ENCODE measurements at regions not wholly inside any gene's neighbourhood (a gene's known extent, or its start where the extent isn't known, plus 50 kb on each side); places are given as distances from the start of the nearest gene placed in this dataset.

- TF ChIP-seq EZH2 (IDR thresholded peaks at IDR 0.05; ENCODE audit: low read length, missing control alignments): no peak
- TF ChIP-seq CTCF (conservative IDR thresholded peaks at IDR 0.05 in 1 of 2, IDR thresholded peaks at IDR 0.05 in 1 of 2; ENCODE audit: low read depth in 1 of 2, low read length in 2 of 2): no peak
- Histone ChIP-seq H2AFZ (ENCODE audit: low read length) (no peak overlapping the region), H3K4me2 (ENCODE audit: extremely low read depth, insufficient read depth, low read length) (no peak overlapping the region), H4K20me1 (ENCODE audit: control insufficient read depth, extremely low read depth, insufficient read depth, low read length) (no peaks in the 10 kb centered on the region), H3K9ac (ENCODE audit: insufficient read depth, low read length) (no peak overlapping the region), H3K27me3 (ENCODE audit: control insufficient read depth, insufficient read depth, low read length) (no peaks in the 10 kb centered on the region), H3K4me3 (replicated peaks in 1 of 4; ENCODE audit: control extremely low read depth in 1 of 4, insufficient read depth in 1 of 4, low read depth in 3 of 4, low read length in 4 of 4) (no peak overlapping the region), H3K27ac (ENCODE audit: insufficient read depth, low read length) (no peak overlapping the region), H3K4me1 (ENCODE audit: control insufficient read depth, extremely low read depth, insufficient read depth, low read length) (no peaks in the 10 kb centered on the region), H3K36me3 (ENCODE audit: control insufficient read depth, insufficient read depth, low read length) (no peaks in the 10 kb centered on the region), H3K79me2 (ENCODE audit: control insufficient read depth, insufficient read depth, low read length) (no peaks in the 10 kb centered on the region), H3K9me3 (ENCODE audit: control insufficient read depth, insufficient read depth, low read depth, low read length) (no peaks in the 10 kb centered on the region)
- DNase-seq (ENCODE audit: low read depth in 2 of 2): no peak
Measured at GRCh38 chr2:76314271-76315020, 603.7 kb upstream of the GCFC2 start.

- H3K27me3 ChIP-seq (ENCODE audit: control insufficient read depth, insufficient read depth, low read length): no peaks in the 10 kb centered on the region
- no peaks in the 10 kb centered on the region for H3K36me3 ChIP-seq (ENCODE audit: control insufficient read depth, insufficient read depth, low read length)
- H2AFZ ChIP-seq (ENCODE audit: low read length): no peak overlapping the region
- no peak overlapping the region for H3K4me2 ChIP-seq (ENCODE audit: extremely low read depth, insufficient read depth, low read length)
- TF ChIP-seq CTCF (conservative IDR thresholded peaks at IDR 0.05 in 1 of 2, IDR thresholded peaks at IDR 0.05 in 1 of 2; ENCODE audit: low read depth in 1 of 2, low read length in 2 of 2): no peak
- no peak for TF ChIP-seq EZH2 (IDR thresholded peaks at IDR 0.05; ENCODE audit: low read length, missing control alignments)
- no peak overlapping the region for H3K4me3 ChIP-seq (replicated peaks in 1 of 4; ENCODE audit: control extremely low read depth in 1 of 4, insufficient read depth in 1 of 4, low read depth in 3 of 4, low read length in 4 of 4)
- DNase-seq (ENCODE audit: low read depth in 2 of 2): no peak
- no peaks in the 10 kb centered on the region for H4K20me1 ChIP-seq (ENCODE audit: control insufficient read depth, extremely low read depth, insufficient read depth, low read length)
- H3K4me1 ChIP-seq (ENCODE audit: control insufficient read depth, extremely low read depth, insufficient read depth, low read length): no peaks in the 10 kb centered on the region
- H3K27ac ChIP-seq (ENCODE audit: insufficient read depth, low read length): no peak overlapping the region
- no peak overlapping the region for H3K9ac ChIP-seq (ENCODE audit: insufficient read depth, low read length)
- H3K9me3 ChIP-seq (ENCODE audit: control insufficient read depth, insufficient read depth, low read depth, low read length): no peaks in the 10 kb centered on the region
- no peaks in the 10 kb centered on the region for H3K79me2 ChIP-seq (ENCODE audit: control insufficient read depth, insufficient read depth, low read length)
Measured at GRCh38 chr2:76312236-76312635, 601.5 kb upstream of the GCFC2 start.

DNA sequence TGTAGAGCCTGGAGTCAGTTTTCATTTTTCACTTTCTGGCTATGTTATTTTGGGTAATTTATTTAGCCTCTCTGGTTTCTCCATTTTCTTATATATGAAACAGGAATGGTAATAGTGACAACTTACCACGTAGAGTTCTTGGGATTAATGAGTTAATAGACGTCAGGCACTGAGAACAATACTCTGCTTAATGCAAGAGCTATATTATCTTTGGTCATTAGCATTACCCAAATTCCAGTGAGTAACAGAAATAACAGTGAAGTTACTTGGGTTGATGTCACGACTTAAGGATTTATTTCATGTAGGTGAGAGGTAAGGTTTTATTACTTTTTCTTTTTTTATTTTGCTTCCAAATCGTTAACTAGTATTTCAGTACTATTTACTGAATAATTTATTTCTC, 601.0 kb upstream of the GCFC2 start:
- Histone ChIP-seq H3K4me2 (ENCODE audit: extremely low read depth, insufficient read depth, low read length) (no peak overlapping the region), H2AFZ (ENCODE audit: low read length) (no peak overlapping the region), H3K9ac (ENCODE audit: insufficient read depth, low read length) (no peak overlapping the region), H3K9me3 (ENCODE audit: control insufficient read depth, insufficient read depth, low read depth, low read length) (no peaks in the 10 kb centered on the region), H3K36me3 (ENCODE audit: control insufficient read depth, insufficient read depth, low read length) (no peaks in the 10 kb centered on the region), H3K27me3 (ENCODE audit: control insufficient read depth, insufficient read depth, low read length) (no peaks in the 10 kb centered on the region), H4K20me1 (ENCODE audit: control insufficient read depth, extremely low read depth, insufficient read depth, low read length) (no peaks in the 10 kb centered on the region), H3K27ac (ENCODE audit: insufficient read depth, low read length) (no peak overlapping the region), H3K4me3 (replicated peaks in 1 of 4; ENCODE audit: control extremely low read depth in 1 of 4, insufficient read depth in 1 of 4, low read depth in 3 of 4, low read length in 4 of 4) (no peak overlapping the region), H3K4me1 (ENCODE audit: control insufficient read depth, extremely low read depth, insufficient read depth, low read length) (no peaks in the 10 kb centered on the region), H3K79me2 (ENCODE audit: control insufficient read depth, insufficient read depth, low read length) (no peaks in the 10 kb centered on the region)
- DNase-seq (ENCODE audit: low read depth in 2 of 2): no peak
- TF ChIP-seq CTCF (conservative IDR thresholded peaks at IDR 0.05 in 1 of 2, IDR thresholded peaks at IDR 0.05 in 1 of 2; ENCODE audit: low read depth in 1 of 2, low read length in 2 of 2): no peak
- TF ChIP-seq EZH2 (IDR thresholded peaks at IDR 0.05; ENCODE audit: low read length, missing control alignments): no peak
